ENCODE measurements at regions not wholly inside any gene's neighbourhood (a gene's known extent, or its start where the extent isn't known, plus 50 kb on each side); places are given as distances from the start of the nearest gene placed in this dataset.

- TF ChIP-seq, protein P1, sequence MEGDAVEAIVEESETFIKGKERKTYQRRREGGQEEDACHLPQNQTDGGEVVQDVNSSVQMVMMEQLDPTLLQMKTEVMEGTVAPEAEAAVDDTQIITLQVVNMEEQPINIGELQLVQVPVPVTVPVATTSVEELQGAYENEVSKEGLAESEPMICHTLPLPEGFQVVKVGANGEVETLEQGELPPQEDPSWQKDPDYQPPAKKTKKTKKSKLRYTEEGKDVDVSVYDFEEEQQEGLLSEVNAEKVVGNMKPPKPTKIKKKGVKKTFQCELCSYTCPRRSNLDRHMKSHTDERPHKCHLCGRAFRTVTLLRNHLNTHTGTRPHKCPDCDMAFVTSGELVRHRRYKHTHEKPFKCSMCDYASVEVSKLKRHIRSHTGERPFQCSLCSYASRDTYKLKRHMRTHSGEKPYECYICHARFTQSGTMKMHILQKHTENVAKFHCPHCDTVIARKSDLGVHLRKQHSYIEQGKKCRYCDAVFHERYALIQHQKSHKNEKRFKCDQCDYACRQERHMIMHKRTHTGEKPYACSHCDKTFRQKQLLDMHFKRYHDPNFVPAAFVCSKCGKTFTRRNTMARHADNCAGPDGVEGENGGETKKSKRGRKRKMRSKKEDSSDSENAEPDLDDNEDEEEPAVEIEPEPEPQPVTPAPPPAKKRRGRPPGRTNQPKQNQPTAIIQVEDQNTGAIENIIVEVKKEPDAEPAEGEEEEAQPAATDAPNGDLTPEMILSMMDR (conservative IDR thresholded peaks at IDR 0.05; ENCODE audit: low read depth, low read length), result no peak
- no peak for TF ChIP-seq EZH2 (IDR thresholded peaks at IDR 0.05; ENCODE audit: borderline replicate concordance, low read depth, low read length, poor library complexity, severe bottlenecking)
These were observed 277.2 kb upstream of the MGAT5 start for GRCh38 chr2:133976659-133977058.

Measured in A673 (cell line).